GM23248 (cell line): ENCODE measurements at regions not wholly inside any gene's neighbourhood (a gene's known extent, or its start where the extent isn't known, plus 50 kb on each side); places are given as distances from the start of the nearest gene placed in this dataset.

Experiments
- EZH2 ChIP-seq: fragments of 200-600 bp; sonication (generic); IDR thresholded peaks from 2 replicates; pipeline ENCODE4 v1.6.1; 2018; ENCODE audit warnings: antibody characterized with exemption, mild to moderate bottlenecking; ENCODE audit not compliant: insufficient read depth, poor library complexity, severe bottlenecking
- EZH2phosphoT487 ChIP-seq: fragments of 200-600 bp; sonication (generic); IDR thresholded peaks from 2 replicates; pipeline ENCODE4 v1.6.1; 2018; ENCODE audit warnings: antibody characterized with exemption, moderate library complexity, mild to moderate bottlenecking, low read depth; ENCODE audit not compliant: insufficient read depth

- TF ChIP-seq EZH2 (no peak), EZH2phosphoT487 (no peak)
These were observed 1077.3 kb upstream of the CNTN5 start for GRCh38 chr11:97943493-97943892.
